GM13976 (cell line): ENCODE measurements at regions not wholly inside any gene's neighbourhood (a gene's known extent, or its start where the extent isn't known, plus 50 kb on each side); places are given as distances from the start of the nearest gene placed in this dataset.

Experiments
- DNase-seq: peaks from one replicate; pipeline ENCODE4 v3.0.0; 2012; ENCODE audit warnings: low spot score
- CTCF ChIP-seq: IDR thresholded peaks from 2 replicates; pipeline ENCODE4 v1.5.1; 2012; ENCODE audit warnings: borderline replicate concordance, mild to moderate bottlenecking; ENCODE audit not compliant: insufficient read depth; ENCODE audit errors: extremely low read depth, missing control alignments, control extremely low read depth
- in situ Hi-C: fragments of 300-500 bp; cut with MboI; formaldehyde crosslinking; loops from one replicate; pipeline ENCODE4 v1.12.0; 2022; ENCODE audit warnings: low sequenced_read_pairs, mixed read lengths, inconsistent platforms; ENCODE audit not compliant: unreplicated experiment

DNA sequence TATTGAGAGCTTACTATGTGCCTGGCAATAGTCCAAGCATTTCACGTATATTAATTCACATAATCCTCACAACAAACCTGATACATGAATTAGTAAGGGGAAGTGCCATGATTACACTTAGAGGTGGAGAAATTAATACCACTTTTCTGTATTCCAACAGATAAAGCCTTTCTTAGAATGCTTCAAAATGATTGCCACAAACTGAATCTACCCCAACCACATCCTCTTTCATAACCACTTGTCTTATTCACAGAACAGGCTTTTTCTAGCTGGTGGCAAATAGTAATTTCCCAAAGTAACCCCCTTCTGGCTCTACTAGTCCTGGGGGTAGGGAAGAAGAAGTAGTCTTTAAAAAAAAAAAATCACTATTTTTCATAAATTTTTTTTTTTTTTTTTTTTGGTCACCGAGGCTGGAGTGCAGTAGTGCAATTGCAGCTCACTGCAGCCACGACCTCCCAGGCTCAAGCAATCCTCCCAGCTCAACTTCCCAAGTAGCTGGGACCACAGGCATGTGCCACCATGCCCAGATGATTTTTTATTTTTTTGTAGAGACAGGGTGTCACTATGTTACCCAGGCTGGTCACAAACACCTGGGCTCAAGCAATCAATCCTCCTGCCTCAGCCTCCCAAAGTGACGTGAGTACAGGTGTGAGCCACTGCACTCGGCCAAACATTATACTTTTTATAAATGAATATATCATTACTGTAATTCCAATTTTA, 59.0 kb upstream of the ARID2 start:
- DNase-seq, result no peak
- no peak for TF ChIP-seq CTCF

DNA sequence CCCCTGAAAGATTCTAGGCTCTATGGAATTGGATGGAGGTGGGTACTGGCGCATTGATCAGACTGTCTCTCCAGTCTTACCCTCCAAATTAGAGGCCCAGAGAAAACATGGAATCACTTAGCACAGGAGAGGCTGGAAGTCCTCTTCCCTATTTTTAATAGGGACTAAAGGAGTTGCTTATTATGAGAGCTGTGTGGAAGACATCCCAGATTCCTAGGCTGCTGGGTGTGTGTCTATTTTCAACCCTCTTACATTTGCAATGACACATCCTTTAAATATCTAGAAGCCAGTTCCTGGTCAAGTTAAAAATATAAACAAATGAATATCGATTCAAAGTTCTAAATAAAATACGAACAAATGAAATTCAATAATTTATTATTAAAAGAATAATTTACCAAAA, 58.3 kb upstream of the ARID2 start:
- in situ Hi-C loops, result no loop called here
- DNase-seq, result no peak
- TF ChIP-seq CTCF, result no peak

More for the DNA sequence above, 59.0 kb upstream of the ARID2 start:
- in situ Hi-C loops, result no loop called here

DNA sequence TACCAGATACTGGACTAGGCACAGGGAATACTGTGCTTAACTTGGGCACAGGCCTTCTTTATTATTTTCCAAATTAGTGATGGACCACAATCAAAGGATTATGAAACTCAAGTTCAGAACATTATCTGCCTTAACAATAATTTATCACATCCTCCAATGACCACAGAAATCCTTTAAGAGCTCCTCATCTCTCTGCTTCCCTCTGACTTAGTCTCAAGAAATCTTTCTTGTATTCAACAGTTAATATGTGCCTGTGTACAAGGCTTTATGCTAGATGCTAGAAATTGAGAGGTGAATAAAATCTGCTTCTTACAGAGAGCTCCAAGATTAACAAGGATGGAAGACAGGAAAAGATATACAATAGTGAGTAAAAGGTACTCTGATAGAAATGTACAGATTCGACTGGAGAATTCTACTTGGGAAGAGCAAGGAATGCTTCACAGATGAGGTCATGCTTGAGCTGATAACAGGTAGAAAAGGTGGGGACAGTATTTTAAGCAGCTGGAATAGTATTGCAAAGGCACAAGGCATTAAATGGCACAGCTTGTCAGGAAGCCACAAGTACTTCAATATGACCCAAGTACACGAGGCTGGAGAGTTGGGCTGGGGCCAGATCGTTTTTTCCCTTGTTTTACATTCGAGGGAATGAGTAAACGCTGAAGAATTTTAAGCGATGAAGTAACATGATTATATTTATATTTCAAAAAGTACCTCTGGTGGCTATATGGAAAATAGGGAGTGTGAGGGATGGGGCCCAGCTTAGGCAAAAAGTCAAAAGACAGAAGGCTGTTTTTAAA, 55.1 kb upstream of the ARID2 start:
- in situ Hi-C loops, result no loop called here
- no peak for DNase-seq
- TF ChIP-seq CTCF, result no peak

DNA sequence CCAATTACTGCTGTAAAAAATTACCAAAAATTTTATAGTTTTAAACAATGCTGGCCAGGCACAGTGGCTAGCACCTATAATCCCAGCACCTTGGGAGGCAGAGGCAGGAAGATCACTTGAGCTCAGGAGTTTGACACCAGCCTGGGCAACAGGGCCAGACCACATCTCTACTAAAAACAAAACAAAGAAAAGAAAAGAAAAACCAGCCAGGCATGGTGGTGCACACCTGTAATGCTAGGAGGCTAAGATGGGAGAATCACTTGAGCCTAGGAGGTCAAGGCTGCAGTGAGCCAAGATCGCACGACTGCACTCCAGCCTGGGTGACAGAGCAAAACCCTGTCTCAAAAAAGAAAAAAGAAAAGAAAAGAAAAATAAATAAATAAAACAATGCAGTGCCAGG, 54.0 kb upstream of the ARID2 start:
- TF ChIP-seq CTCF, result no peak
- in situ Hi-C loops, result no loop called here
- DNase-seq, result no peak
